ENCODE measurements at regions not wholly inside any gene's neighbourhood (a gene's known extent, or its start where the extent isn't known, plus 50 kb on each side); places are given as distances from the start of the nearest gene placed in this dataset.

DNA sequence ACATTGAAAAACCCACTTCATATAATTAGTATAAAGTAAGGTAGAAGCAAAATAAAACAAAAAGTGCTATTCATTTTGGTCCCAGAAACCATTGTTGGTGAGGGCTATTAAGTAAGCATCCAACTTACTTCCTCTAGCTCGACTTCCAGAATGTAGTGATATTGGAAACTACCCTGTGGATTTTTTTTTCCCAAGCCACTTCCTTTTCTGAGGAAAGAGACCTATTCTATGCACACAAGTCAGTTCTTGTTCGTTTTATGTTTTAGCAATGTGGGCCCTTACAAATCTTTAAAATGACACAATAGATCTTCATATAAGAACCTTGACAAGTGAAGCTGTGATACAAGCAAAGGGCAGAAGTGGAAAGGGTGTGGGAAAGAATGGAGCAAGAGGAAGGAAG, 402.0 kb upstream of the TBL1XR1 start:
- no peak for DNase-seq (ENCODE audit: low read depth in 2 of 2)

DNA sequence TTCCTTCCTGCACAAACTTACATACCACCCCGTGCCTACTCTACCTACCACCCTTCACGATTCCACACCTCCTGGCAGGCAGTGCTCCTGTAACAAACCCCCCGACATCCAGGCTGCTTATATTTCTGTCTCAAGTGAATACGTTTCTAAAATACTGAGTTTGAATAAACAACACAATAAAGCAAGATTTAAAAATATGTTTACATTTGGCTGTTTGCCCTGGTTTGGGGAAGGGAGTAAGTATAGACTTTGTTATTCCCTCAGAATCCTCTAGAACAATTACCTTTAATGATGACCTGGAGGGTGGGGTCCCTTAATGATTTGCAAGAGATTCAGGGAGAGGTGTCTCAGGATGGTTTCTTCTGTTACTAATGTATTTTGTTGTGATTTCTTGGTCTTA, 402.6 kb upstream of the TBL1XR1 start:
- no peak for DNase-seq (ENCODE audit: low read depth in 2 of 2)

DNA sequence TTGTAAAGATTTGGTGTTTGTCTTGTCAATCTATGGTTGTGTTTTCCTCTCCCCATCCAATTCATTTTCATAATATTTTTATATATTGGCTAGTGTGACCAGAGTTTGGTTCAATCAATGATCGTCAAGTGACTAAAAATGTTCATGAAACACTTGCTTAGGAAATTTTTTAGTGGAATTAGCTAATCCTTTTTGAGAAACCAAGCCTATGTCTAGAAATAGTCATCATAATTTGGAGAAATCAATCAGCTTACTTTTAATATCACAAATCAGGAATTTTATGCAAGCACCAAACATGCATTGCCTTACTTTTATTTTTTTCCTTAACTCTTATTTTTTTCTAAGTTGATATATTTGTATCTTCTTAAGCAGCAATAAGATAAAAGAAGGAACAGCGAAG, 403.1 kb upstream of the TBL1XR1 start:
- DNase-seq (ENCODE audit: low read depth in 2 of 2): no peak

DNA sequence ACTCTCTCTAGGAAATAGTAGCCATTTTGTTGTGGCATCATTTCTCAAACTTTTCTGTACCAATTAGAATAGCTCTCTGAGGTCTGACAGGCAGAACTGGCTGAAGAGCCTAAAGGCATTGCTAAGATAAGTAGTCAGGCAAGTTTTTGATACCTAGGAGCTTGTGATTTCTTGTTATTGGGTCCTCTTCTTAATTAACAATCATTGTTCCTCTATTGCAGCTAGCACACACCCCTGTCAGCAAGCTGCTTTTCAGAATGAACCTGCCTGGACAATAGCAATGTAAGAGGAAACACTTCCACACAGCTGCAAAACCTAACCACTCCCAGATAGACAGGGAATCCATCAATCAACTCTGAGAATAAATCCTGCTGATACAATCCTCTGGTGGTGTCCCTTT, 403.9 kb upstream of the TBL1XR1 start:
- DNase-seq (ENCODE audit: low read depth in 2 of 2): no peak

DNA sequence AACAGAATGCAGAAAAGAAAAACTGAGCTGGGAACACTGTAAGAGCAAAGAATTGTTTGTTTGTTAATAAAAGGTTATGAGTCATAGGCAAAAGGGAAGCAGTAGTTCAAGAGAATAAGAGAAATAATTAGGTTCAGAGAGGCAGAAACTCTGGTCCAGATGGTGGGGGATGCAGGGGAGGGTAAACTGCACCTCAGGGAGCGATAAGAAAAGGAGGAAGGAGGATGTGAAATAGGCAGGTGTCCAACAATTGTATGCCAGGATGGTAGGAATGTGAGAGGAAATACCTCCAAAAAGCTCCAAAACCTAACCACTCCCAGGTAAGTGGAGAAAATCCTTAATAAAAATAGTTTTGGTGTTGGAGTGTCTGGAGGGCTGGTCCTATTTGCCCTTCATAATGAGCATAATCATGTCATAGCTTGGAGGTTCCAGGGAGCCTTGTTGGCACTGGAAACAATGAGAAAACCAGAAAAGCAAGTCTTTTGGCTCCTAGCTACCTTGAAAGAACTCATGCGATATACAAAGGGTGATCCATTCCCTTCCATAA, 405.4 kb upstream of the TBL1XR1 start:
- DNase-seq (ENCODE audit: low read depth in 2 of 2): no peak

DNA sequence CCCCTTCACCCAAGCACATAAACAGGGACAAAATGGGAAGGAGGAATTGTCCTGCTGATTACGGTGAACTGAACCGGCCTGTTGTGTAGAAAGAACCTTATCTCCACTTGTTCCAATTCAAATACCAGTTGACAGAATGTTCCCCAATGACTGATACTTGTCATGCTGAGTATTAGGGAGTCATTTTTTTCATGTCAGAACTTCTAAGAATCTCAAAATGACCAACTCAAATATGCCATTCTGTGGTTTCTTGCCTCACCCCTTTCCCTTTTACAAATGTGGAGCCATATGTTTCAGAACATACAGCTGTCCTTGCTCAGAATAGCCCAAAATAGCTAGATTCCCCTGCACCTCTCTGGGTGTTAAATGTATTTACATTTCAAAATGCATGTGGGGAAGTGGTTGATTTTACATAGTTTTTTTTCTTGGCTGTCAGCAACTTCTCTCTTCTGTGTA, 405.9 kb upstream of the TBL1XR1 start:
- no peak for DNase-seq (ENCODE audit: low read depth in 2 of 2)

DNA sequence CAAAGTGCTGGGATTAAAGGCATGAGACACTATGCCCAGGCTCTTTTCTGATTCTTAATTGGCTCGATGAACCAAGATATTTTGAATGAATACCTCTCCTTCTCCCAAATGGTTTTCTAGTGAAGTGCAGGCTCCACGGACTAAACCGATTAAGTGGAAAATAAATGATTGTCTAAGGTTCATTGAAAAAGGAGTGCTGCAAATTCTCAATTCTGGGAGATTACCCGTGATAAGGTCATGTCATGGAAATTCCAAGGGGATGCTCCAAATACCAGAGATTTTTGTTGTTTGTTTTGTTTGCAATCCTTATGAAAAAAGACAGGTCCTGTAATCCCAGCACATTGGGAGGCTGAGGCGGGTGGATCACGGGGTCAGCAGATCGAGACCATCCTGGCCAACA, 406.9 kb upstream of the TBL1XR1 start:
- no peak for DNase-seq (ENCODE audit: low read depth in 2 of 2)

DNA sequence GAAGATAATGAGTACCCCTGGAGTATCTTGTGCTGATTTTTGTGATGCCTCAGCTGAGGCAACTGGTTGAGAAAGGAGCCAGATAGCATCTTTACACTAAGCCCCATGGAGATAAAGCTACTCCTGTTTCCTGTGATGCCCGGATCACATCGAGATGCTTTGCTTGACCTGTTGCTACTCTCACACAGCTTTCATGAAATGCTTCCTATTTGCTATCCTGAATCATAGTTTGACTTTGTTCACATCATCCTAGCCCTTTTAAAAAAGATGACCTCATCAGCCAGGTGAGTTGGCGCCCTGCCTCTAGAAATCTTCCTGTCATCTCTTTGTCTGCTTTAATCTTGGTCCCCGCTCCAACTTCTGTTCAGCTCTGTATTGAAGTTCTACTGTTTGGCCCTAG, 409.6 kb upstream of the TBL1XR1 start:
- DNase-seq (ENCODE audit: low read depth in 2 of 2): no peak

DNA sequence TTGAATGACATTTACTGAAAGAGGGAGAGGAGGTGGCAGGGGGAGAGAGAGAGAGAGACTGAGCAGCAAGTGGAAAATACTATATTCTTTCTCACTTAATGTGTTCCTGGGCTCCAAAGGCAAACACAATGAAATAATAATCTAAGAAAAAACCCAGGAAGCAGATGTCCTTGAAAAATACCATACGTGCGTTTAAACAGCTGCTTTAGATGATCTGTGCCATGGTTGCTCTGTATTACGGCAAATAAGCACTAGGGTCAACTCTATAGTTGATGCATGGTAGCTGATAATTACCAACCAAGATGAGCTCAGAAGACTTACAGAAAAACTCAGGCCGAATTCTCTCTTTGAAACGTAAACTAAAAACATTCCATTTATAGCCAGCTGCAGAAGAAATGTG, 410.3 kb upstream of the TBL1XR1 start:
- no peak for DNase-seq (ENCODE audit: low read depth in 2 of 2)

DNA sequence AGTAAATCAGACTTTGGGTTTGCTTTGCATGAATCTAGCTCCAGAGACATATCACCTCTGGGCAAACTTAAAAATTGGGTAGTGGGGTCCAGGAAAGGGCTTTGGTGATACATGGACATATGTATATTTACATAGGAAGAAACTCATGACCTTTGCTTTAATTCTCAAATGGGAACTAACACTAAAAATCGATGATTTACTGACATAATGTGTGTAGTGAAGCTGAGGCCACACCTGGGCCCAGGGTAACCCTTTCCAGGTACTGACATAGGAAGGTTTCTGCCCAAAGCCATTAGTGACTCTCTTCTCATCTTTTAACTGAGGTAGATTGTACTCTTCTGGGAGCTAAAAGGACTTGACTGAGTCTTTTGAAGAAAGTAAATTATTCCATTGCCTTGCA, 411.2 kb upstream of the TBL1XR1 start:
- DNase-seq (ENCODE audit: low read depth in 2 of 2): no peak

DNA sequence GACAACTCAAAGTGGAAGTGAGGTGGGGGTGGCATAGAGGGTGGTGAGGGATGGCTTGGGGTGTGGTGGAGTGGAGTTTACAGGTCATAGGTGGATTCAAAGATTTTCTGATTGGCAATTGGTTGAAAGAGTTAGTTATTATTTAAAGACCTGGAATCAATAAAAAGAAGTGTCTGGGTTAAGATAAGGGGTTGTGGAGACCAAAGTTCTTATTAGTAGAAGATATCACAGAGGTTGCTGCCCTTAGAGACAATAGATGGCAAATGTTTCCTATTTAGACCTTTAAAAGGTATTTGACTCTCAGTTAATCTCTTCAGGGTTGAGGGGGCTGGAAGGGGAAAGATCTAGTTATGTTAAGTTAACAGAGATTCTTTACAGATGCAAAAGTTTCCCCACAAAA, 412.3 kb upstream of the TBL1XR1 start:
- no peak for DNase-seq (ENCODE audit: low read depth in 2 of 2)

DNA sequence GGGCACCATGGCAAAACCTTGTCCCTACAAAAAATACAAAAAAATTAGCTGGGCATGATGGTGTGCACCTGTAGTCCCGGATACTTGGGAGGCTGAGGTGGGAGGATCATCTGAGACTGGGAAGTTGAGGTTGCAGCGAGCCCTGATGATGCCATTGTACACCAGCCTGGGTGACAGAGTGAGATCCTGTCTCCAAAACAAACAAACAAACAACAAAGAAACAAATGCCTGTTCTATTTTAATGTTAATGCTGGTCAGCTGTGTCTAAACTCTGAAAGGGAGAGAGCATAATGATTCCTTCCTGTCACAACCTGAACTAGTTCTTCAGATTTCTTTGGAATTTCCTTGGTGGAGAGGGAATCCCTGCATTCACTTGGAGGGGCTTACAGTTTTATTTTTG, 413.0 kb upstream of the TBL1XR1 start:
- DNase-seq (ENCODE audit: low read depth in 2 of 2): no peak

DNA sequence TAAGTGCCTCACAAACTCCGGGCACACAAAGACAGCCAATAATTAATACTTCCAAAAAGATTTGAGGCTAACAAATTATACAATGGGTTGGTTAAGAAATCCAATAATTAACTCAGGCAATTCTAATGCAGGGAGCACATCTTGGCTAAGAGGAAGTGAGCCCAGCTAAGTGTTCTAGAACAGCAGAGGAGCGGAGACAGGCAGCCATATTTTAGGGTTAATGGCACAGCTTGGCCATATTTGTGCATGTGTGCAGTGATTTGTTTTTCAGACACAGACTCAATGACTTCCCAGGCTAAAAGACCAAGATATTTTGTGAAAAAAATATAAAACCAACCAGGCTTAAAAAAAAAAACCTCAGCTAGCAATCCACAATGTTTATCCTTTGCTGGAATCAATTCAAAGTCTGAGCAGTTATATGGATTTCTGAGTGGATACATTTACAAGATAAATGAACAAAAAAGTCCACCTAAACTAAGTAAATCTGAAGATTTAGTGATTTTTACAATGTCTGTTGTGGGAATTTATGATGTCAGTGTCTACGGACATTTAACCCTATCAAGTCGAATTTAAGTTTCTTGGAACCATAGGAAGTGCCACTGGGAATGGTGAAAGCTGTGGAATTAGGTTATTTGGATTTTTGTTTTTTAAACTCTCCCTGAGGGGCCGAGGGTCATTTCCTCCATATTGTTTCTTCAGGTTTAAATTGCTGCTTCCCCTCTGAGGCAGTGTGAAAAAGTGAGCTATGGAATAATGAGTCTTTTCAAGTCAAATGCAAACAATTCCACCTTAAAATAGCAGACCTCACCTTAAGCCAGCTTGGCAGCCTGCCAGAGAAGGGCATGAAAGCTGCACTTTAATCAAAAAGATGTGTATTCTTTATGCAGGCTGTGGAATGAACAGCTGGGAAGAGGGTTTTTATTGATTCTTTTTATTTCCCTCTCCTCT, 413.7 kb upstream of the TBL1XR1 start:
- DNase-seq (ENCODE audit: low read depth in 2 of 2): no peak

DNA sequence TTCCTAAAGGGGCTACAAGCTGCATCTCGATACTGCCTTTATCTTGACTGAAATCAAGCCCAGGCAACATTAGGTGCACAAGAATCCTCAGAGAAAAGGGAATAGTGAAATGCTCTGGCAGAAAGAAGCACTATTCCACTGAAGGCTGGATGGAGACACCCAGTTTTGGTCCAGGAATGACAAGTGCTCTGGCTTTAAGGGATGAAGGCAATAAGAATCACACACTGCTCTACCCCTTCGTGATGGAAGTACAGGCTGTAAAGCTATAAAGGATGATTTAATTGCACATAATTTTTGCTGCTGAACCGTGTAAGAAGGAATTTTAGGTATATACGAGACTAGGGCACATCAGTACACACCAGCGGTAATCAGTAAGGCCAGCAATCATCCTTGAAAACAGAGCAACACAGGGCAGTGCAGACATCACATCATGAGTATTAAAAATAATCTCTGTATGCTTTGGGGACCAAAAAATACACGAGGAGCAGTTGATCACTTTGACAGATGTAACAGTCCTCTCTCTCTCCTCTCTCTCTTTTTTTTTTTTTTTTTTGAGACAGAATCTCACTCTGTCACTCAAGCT, 414.6 kb upstream of the TBL1XR1 start:
- DNase-seq (ENCODE audit: low read depth in 2 of 2): no peak

DNA sequence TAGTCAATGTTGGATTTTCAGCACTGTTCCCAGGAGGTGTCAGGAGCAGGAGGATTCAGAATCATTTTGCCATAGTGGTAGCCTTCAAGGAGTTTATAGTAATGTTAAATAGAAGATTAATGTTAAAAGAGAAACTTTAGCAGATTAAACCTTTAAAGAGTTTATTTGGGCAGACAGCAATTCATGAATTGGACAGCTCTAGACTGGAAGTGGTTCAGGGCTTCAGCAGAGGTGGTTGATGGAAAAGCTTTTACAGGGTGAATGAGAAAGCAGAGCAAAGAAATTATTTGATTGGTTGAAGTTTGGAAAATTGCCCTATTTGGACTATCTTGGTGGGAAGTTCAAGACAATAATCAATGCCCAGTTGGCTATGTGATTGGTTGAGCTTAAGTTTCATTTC, 416.6 kb upstream of the TBL1XR1 start:
- no peak for DNase-seq (ENCODE audit: low read depth in 2 of 2)

DNA sequence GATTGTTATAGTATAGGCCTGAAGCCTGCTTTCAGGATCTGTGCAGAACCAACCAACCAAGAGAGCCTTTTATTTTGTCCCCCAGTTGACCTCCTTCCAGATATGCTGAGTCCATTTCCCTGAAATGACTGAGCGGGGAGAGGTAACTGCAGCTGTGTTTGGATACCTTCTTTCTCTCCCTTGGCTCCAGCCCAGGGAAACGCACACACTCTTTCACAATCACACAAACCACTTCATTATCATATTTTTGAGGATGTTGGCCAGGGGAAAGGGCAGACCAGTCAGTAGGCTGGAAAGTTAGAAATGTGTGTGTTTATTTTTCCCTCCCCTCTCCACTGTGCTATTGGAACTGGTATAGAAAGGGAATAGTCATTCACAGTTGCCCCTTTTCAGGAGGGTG, 417.7 kb upstream of the TBL1XR1 start:
- DNase-seq (ENCODE audit: low read depth in 2 of 2): no peak

DNA sequence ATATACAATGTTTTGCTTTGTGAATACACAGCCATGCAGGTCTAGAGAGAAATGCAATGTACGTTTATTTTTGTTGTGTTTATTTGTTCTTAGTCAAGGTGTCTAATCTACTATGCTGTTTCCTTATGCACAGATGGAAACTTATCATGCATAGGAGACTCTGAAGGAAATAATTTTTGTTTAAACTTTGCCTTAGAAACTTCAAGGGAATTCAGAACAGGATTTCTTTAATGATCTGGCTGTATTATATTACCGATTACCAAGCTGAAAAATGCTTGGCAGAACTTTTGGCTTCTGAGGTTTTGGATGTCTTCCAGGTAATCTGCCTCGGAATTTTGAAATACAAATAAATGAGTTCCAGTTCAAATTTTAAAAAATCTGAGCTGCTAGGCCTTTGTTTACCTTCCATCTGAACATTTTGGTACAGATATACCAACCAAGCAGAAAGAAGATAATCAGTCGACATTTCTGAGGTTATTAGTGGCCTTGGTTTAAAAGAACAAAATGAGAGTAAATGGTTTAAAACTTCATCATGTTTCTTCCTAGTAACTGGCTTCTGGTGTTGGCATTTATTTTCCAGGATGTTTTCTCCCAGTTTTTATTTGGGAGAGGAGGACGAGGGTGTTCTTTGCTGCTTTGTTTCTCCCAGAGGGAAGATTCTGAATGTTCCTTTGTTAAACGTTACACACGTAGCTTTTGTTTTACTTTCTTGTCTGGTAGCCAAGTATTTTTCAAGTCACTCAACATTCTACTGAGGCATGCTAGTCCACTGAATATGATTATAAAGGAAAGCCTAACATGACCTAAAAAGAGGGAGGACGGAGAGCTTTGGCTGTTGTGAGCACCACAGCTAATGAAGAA, 421.8 kb upstream of the TBL1XR1 start:
- DNase-seq (ENCODE audit: low read depth in 2 of 2): no peak

DNA sequence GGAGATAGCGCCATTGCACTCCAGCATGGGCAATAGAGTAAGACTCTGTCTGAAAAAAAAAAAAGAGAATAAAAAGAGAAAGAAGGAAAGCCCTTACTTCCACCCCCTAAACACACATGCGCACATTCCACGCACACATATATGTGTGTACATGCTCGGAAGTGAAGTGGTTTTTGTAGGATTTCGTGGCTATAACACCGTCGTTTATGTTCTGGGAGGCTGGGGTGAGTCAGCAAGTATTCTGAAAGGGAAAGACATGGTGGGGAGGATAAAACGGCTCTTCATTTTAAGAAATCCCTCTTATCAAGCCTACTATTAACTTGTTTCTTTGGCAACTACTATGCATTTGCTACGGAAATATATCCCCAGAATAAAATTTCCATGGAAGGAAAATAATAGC, 422.8 kb upstream of the TBL1XR1 start:
- DNase-seq (ENCODE audit: low read depth in 2 of 2): no peak

DNA sequence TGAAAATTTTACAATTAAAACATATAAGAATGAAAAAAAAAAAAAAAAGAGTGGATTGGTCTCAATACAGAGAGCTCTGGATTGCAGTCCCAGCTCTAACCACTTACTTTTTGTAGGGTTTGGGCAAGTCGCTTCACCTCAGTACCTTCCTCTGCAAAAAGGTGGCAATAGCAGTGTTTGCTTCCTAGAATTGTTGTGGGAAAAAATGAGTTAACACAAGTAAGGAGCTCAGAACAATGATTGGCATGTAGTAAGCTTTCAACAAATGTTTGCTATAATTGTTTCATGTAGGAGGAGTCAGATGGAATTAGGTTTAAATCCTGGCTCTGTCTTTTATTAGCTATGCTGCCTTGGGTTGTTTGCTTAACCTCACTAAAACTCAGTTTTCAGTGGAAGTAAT, 425.2 kb upstream of the TBL1XR1 start:
- DNase-seq (ENCODE audit: low read depth in 2 of 2): no peak

DNA sequence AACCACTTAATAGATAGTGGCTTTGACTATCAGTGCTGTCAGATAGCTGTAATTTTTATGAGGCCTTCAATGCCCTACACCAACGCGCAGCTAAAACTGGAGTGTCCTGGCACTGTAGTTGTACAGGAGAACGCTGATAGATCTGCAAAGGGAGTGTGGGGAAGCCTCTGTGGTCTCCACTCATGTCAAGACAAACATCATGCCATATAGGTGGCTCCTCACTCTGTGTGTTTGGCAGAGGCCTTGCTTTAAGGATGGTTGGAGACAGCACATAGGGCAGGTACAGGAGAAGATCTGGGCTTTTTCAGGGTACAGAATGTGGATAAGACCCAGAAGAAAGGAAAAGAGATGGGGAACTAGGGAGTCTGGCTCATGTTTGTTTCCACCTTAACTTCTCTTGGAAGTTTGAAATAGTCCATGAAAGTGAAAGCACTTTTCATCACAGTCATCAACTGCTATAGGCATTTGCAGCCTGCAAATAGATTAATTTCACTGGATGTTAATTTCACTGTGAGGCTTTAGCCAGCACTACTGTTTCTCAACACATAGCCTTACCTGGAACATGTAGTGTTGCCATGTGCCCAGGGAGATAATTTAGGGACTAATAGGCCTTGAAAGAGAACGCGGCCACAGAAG, 425.8 kb upstream of the TBL1XR1 start:
- DNase-seq (ENCODE audit: low read depth in 2 of 2): no peak

Measured in stimulated activated CD8-positive, alpha-beta memory T cell treated with anti-CD3 and anti-CD28 coated beads, Interleukin-2, amount 100 ng/mL, for 48 hours (primary cell).